ENCODE measurements at regions not wholly inside any gene's neighbourhood (a gene's known extent, or its start where the extent isn't known, plus 50 kb on each side); places are given as distances from the start of the nearest gene placed in this dataset.
"Not testable (repeated sequence)": the region's sequence is repeated elsewhere in the genome, so short reads cannot be mapped to it uniquely, and the experiment has no call there.

GRCh38 chr7:97381815-97382554 lies 264.5 kb downstream of the SDHAF3 start:
- DNase-seq: no peak

DNA sequence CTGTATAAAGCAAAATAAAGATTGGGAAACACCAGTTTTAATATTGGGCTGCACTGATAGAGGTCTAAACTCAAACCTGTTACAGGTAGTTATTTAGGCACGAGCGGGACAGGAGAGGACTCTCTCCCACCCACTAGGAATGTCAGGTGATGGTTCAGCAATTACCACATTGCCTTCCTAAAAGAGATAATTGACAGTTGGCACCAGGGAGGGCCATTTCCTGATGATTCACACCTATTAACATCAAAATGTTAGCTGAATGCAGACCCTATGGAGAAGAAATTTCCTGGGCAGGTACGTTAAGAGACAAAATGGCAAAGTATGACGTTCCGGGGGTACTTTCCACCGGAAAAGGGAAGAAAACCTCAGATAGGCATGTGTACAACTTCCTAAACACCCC lies 272.6 kb downstream of the SDHAF3 start:
- DNase-seq: no peak

- DNase-seq: no peak
Measured at GRCh38 chr7:97390915-97391593, 273.6 kb downstream of the SDHAF3 start.

DNA sequence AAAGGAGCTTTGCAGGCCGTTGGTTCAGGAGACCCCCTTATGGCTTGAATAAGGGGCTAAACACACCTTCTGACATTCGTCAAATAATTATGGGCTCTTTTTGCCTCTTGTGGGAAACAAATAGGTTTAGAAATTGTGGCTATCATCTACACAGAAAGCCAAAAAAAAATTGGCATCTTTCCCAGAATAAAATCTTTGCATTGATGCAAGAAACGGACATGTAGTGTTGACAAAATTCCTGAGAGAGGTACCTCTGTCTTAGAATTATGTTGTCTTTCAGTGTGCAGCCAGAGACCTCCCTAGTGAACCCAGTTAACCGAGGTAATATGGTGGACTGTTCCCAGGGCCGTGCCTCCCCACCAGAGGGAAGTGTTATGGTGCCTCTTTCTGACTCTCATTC lies 283.9 kb downstream of the SDHAF3 start:
- DNase-seq: no peak

- DNase-seq: no peak
Measured at GRCh38 chr7:97405835-97406234, 288.3 kb downstream of the SDHAF3 start.

- no peak for DNase-seq
Measured at GRCh38 chr7:97407106-97407505, 289.6 kb downstream of the SDHAF3 start.

DNA sequence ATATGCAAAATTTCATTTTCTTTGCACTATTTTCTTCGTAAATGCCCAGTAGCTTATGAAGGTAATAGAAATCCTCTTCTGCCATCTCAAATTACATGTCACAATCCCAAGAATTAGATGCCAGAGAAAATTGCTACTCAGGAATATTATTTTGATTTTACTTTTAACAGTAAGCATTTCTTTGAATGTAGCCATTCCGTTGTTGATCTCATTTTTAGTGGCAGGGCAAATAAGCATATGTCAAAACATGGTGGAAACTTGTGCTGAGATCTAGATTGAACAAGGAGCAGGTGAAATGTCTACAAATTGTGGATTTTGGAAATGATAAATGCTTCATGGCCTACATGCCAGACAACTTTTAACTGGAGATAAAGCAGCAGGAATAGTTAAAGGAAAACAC lies 291.8 kb downstream of the SDHAF3 start:
- no peak for DNase-seq

DNA sequence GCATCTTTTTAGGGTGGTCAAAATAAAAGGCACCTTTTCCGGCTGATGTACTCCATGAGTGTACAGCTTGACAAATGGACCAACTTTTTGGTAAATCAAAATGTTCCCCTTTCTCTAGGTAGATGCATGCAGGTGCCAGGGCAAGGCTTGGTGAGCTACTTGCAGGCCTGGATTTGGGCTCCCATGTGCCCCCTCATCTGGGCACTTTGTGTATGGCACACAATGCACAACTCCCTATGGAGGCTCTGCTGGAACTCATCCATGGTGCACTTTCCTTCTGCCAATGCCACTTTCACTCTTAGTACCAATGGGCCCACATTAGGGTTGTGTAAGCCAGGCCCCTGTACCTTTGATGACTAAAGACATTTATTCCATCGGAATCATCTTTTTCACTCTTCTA lies 300.8 kb downstream of the SDHAF3 start:
- no peak for DNase-seq

- no peak for DNase-seq
Measured at GRCh38 chr7:97419898-97420297, 302.4 kb downstream of the SDHAF3 start.

- DNase-seq: no peak
Measured at GRCh38 chr7:97421307-97421930, 303.9 kb downstream of the SDHAF3 start.

DNA sequence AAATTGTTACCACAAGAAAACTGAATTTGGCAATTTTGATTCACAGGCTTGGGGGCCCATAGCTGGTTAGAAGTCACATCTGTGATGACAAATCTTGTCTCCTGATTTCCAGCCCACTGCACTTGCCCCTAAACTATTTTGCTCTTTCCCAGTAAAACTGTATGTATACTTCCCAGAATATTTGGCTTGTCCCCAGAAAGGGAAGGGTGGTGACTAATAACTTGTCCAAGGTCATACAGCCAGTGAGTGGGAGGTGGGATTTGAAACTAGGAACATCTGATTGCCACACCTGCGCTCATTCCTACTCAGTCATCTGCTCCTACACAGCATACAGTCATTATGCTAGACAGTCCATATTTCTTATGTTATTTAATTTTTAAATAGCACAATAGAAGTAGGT lies 304.5 kb downstream of the SDHAF3 start:
- DNase-seq: no peak

- no peak for DNase-seq
Measured at GRCh38 chr7:97430006-97430405, 301.9 kb upstream of the TAC1 start.

DNA sequence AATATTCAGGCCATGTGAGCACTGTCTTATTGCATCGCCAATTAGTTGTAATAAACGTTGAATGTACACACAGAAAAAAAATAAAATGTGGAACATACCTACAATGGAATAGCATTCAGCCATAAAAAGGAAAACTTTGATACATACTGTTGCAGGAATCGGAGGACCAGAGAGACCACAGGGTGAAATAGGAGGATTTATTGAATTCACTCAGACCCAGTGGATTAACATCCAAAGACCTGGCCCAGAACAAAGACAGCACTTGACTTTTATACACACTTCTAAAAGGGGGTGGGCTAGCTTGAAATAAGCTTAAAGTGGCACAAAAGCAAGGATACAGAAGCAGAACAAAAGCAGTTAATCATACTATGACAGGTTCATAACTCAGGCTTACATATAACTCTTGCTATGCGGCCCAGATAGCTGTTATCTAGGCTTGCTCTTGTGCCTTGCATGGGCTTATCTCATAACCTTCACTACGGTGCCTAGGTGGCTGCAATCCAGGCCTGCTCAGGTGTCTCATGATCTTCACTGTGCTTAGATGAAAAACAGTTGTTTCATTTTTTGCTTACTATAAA lies 292.2 kb upstream of the TAC1 start:
- no peak for DNase-seq

DNA sequence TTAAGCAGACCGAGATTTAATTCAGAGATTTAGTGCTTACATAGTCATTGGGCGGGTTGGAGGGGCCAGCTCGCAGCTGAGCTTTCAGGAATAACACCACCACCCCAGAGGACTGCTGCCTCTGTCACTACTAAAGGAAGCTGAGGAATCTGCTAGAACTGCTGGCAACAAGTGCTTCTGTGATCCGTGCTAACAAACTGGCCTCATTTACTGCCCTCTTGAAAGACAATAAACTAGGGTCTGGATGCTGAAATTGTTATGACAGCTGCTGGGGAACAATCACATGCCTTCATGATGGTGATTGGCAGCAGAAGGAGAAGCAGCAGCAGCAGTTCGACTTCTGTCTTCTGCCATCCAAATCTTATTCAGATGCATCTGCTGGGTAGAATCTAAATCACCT lies 285.5 kb upstream of the TAC1 start:
- DNase-seq: no peak

GRCh38 chr7:97449448-97449847 lies 282.4 kb upstream of the TAC1 start:
- DNase-seq: not testable (repeated sequence)

DNA sequence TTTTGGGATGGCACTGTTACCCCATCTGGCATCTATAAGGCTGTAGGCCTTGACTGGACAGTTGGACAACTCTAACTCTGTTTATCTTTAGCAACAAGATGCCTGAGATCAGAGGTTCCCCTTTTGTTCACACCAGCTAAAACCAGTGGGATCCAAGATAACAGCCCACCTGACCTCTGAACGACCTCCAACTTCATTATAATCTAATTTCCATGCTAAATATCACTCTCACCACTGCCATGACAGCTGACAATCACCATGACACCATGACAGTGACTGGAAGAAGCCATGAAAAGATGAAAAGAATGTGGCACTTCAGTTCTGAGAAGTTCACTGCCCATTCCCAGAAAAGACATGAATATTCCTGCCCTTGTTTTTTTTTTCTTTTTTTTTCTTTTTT lies 281.4 kb upstream of the TAC1 start:
- no peak for DNase-seq

DNA sequence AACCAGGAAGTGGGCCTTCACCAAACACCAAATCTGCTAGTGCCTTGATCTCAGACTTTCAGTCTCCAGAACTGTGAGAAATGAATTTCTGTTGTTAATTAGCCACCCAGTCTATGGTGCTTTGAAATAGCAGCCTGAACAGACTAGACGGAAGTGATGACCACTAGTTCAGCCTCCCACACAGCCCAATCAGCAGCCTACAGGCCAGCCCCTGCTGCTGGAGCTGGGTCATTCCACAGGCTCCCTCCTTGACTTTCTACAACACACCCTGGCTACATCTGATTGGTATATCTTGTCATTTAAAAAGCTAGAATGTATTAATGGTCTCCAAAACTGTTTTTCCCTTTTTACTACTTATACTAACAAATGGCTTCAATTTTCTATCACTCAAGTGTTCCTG lies 277.2 kb upstream of the TAC1 start:
- DNase-seq: no peak

GRCh38 chr7:97457054-97457453 lies 274.8 kb upstream of the TAC1 start:
- no peak for DNase-seq

GRCh38 chr7:97460433-97460832 lies 271.5 kb upstream of the TAC1 start:
- no peak for DNase-seq

- DNase-seq: no peak
Measured at GRCh38 chr7:97461596-97461995, 270.3 kb upstream of the TAC1 start.

GRCh38 chr7:97466071-97466470 lies 265.8 kb upstream of the TAC1 start:
- no peak for DNase-seq

DNA sequence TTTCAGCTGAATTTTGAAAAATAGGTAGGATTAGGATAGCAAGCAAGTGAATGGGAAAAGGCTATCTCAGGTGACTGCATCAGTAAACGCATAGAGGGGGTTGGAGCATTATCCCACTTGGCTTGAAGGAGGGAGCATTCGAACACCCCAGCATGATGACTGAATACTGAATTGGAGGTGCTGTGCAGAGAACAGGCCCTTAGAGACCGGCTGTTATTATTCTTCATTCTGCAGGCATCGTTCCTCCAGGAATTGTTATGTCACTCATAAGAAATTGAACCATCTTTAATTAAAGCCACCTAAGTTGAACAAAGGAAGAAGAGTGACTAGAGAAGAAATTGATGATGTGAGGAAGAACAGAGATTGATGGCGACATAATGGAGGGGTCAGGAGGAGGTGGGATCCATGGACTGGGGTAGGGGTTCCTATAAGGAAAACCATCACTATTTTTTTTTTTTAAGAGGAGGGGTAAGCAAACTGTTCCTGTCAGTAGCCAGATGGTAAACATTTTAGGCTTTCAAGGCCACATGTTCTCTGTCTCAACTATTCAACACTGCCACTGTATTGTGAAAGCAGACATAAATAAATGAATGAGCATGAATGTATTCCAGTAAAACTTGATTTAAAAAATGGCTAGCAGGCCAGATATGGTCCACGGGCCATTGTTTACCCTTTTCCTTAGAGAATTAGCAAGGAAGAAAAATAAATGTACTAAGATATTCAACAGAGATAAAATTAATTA lies 264.7 kb upstream of the TAC1 start:
- DNase-seq: no peak

GRCh38 chr7:97468493-97468892 lies 263.4 kb upstream of the TAC1 start:
- no peak for DNase-seq

Measured in NCI-H2107 (cell line).